C4-2B (cell line): ENCODE measurements at regions not wholly inside any gene's neighbourhood (a gene's known extent, or its start where the extent isn't known, plus 50 kb on each side); places are given as distances from the start of the nearest gene placed in this dataset.

Source experiments
- ZFX ChIP-seq: fragments of 450-650 bp; IDR thresholded peaks from 2 replicates; pipeline ENCODE4 v1.6.1; 2017
- TF ChIP-seq, protein P1 (sequence below): fragments of 450-650 bp; conservative IDR thresholded peaks from 2 replicates; pipeline ENCODE4 v1.5.1; 2017; ENCODE audit warnings: mild to moderate bottlenecking

DNA sequence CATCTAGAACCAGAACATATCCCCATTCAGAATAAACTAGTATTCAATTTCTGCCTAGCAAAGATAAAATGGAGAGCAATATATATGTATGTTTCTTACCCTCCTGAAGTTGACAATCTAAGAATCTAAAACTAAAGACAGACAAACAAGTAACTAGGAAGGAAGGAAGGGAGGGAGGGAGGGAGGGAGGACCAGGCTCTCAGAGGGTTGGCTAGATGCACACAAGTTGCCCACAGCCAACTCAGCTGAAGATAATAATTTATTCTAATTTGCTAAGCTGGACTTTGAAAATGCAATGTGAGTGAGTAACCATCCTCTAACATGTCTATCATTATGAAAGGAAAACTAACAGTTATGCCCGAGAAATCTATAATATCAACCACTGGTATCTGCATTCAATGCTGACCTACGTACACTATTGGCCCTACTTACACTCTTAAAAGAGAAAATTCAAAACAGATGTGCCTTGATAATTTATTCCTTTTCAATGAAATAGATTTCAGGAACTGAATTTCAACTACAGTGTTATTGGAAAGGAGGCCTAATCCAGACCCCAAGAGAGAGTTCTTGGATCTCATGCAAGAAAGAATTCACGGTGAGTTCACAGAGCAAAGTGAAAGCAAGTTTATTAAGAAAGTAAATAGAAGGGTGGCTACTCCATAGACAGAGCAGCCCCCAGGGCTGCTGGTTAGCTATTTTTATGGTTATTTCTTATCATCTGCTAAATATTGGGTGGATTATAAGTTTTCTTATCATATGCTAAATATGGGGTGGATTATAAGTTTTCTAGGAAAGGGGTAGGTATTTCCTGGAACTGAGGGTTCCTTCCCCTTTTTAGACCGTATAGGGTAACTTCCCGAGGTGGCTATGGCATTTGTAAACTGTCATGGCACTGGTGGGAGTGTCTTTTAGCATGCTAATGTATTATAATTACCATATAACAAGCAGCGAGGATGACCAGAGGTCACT is 288.5 kb upstream of the SLC39A10 start:
- TF ChIP-seq, protein P1, sequence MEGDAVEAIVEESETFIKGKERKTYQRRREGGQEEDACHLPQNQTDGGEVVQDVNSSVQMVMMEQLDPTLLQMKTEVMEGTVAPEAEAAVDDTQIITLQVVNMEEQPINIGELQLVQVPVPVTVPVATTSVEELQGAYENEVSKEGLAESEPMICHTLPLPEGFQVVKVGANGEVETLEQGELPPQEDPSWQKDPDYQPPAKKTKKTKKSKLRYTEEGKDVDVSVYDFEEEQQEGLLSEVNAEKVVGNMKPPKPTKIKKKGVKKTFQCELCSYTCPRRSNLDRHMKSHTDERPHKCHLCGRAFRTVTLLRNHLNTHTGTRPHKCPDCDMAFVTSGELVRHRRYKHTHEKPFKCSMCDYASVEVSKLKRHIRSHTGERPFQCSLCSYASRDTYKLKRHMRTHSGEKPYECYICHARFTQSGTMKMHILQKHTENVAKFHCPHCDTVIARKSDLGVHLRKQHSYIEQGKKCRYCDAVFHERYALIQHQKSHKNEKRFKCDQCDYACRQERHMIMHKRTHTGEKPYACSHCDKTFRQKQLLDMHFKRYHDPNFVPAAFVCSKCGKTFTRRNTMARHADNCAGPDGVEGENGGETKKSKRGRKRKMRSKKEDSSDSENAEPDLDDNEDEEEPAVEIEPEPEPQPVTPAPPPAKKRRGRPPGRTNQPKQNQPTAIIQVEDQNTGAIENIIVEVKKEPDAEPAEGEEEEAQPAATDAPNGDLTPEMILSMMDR, result no peak
- no peak for TF ChIP-seq ZFX
